Natural killer cell (primary cell): ENCODE measurements at regions not wholly inside any gene's neighbourhood (a gene's known extent, or its start where the extent isn't known, plus 50 kb on each side); places are given as distances from the start of the nearest gene placed in this dataset.
"Not testable (repeated sequence)": the region's sequence is repeated elsewhere in the genome, so short reads cannot be mapped to it uniquely, and the experiment has no call there.

ENCODE experiments used
- ATAC-seq, 3 donors: fragments of 150-1000 bp in 2 of 3; fragments of 200-7000 bp in 1 of 3; cut with Tn5 transposase; 1 replicate in 1 of 3; 2 replicates in 2 of 3; pipeline ENCODE4 v1.10.0; 2021; ENCODE audit warnings: mild to moderate bottlenecking in 2 of 3, moderate library complexity in 2 of 3
- DNase-seq, 2 donors: peaks; one replicate each; pipeline versions ENCODE4 v3.0.0 to v3.0.0-alpha.2; 2013 to 2021; ENCODE audit warnings: mixed read lengths in 1 of 2
- H3K27ac ChIP-seq: one replicate; pipeline ENCODE4 v1.5.1; 2013; ENCODE audit warnings: mild to moderate bottlenecking, low read length
- H3K27me3 ChIP-seq: one replicate; pipeline ENCODE4 v1.6.1; 2013; ENCODE audit warnings: low read length; ENCODE audit not compliant: control insufficient read depth, insufficient read depth
- H3K36me3 ChIP-seq: one replicate; pipeline ENCODE4 v1.6.1; 2013; ENCODE audit warnings: low read length; ENCODE audit not compliant: control insufficient read depth, insufficient read depth
- H3K4me1 ChIP-seq: one replicate; pipeline ENCODE4 v1.6.1; 2013; ENCODE audit warnings: low read length; ENCODE audit not compliant: control insufficient read depth, insufficient read depth
- H3K4me3 ChIP-seq: one replicate; pipeline ENCODE4 v1.5.1; 2013; ENCODE audit warnings: low read length
- H3K9me3 ChIP-seq: one replicate; pipeline ENCODE4 v1.6.1; 2013; ENCODE audit warnings: low read length; ENCODE audit not compliant: control insufficient read depth, insufficient read depth
- H3K27ac Mint-ChIP-seq, 2 donors: one replicate each; pipeline ENCODE4 v1.8.0; 2022; ENCODE audit warnings: mild to moderate bottlenecking in 2 of 2, mixed read lengths in 2 of 2, moderate library complexity in 1 of 2
- H3K27me3 Mint-ChIP-seq, 2 donors: one replicate each; pipeline ENCODE4 v1.8.0; 2022; ENCODE audit warnings: low read depth in 2 of 2, mixed read lengths in 2 of 2
- H3K36me3 Mint-ChIP-seq: one replicate; pipeline ENCODE4 v1.8.0; 2022; ENCODE audit warnings: mixed read lengths
- H3K4me1 Mint-ChIP-seq, 2 donors: one replicate each; pipeline ENCODE4 v1.8.0; 2022; ENCODE audit warnings: mixed read lengths in 2 of 2
- H3K4me3 Mint-ChIP-seq: one replicate; pipeline ENCODE4 v1.8.0; 2022; ENCODE audit warnings: mild to moderate bottlenecking, moderate library complexity, mixed read lengths
- H3K9me3 Mint-ChIP-seq, 2 donors: one replicate each; pipeline ENCODE4 v1.8.0; 2022; ENCODE audit warnings: mixed read lengths in 2 of 2
- WGBS: methylation state at CpG from one replicate; pipeline ENCODE4 v1.1.7; 2013; ENCODE audit warnings: missing lambda C conversion rate; ENCODE audit not compliant: insufficient coverage; 5-methylcytosine and 5-hydroxymethylcytosine counted together
- intact Hi-C: fragments of 100-400 bp; cut with micrococcal nuclease; formaldehyde crosslinking; loops from one replicate; pipeline ENCODE4 v1.14.2; 2022
- TF ChIP-seq, protein P1 (sequence below): fragments of 200-600 bp; IDR thresholded peaks from one replicate; pipeline ENCODE4 v1.8.0; 2022; ENCODE audit warnings: antibody characterized with exemption

DNA sequence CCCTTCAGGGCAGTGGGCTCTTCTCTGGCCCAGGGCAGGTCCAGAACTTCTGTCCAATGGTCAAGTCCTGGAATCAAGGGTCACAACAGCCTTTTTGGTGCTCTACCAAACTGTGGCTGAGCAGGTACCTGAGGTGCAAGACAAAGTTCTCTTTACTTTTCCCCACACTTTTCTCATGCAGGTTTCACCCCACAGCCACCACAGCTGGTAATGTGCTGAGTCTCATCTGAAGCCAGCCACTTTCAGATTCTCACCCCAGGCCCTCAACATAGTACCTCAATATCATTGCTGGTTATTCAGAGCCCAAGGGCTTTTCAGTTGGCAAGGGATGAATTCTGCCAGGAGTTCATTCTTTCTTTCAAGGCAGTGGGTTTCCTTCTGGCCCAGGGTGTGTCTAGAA is 426.0 kb downstream of the TECRL start:
- peaks cover 12% of the 10 kb centered on the region for H3K9me3 ChIP-seq
- DNase-seq (no peak), ATAC-seq (no peak)
- no peak overlapping the region for H3K27ac Mint-ChIP-seq
- H3K27ac ChIP-seq: no peak overlapping the region
- no peaks in the 10 kb centered on the region for H3K36me3 ChIP-seq
- intact Hi-C loops: no loop called here
- TF ChIP-seq, protein P1, sequence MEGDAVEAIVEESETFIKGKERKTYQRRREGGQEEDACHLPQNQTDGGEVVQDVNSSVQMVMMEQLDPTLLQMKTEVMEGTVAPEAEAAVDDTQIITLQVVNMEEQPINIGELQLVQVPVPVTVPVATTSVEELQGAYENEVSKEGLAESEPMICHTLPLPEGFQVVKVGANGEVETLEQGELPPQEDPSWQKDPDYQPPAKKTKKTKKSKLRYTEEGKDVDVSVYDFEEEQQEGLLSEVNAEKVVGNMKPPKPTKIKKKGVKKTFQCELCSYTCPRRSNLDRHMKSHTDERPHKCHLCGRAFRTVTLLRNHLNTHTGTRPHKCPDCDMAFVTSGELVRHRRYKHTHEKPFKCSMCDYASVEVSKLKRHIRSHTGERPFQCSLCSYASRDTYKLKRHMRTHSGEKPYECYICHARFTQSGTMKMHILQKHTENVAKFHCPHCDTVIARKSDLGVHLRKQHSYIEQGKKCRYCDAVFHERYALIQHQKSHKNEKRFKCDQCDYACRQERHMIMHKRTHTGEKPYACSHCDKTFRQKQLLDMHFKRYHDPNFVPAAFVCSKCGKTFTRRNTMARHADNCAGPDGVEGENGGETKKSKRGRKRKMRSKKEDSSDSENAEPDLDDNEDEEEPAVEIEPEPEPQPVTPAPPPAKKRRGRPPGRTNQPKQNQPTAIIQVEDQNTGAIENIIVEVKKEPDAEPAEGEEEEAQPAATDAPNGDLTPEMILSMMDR: no peak
- H3K27me3 Mint-ChIP-seq: no peaks in the 10 kb centered on the region
- no peaks in the 10 kb centered on the region for H3K4me1 Mint-ChIP-seq
- no peaks in the 10 kb centered on the region for H3K27me3 ChIP-seq
- H3K4me3 ChIP-seq: no peak overlapping the region
- H3K4me1 ChIP-seq: no peaks in the 10 kb centered on the region
- H3K36me3 Mint-ChIP-seq: peaks cover 23% of the 10 kb centered on the region
- no peak overlapping the region for H3K4me3 Mint-ChIP-seq
- H3K9me3 Mint-ChIP-seq: peaks cover 19 to 27% of the 10 kb centered on the region in 2 donors

DNA sequence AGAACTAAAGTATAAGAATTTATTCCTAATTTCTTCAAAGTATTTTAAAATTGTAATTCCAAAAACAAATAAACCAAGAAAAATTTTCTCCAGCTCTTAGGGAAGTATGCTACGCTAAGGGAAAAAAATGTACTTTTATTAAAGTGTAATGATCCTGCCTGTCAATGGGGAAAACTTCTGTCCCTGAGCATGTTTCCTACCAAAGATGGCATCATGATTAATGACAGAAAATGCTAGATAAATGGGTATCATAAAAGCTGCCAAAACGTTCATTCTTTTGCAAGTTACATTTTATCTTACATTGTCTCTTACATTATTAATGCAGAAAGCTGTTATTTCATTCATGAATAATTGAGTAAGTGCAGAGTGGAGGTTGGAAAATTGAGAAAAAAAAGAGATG is 443.4 kb downstream of the TECRL start:
- Mint-ChIP-seq H3K4me1 (no peaks in the 10 kb centered on the region), H3K4me3 (no peak overlapping the region), H3K27me3 (no peaks in the 10 kb centered on the region), H3K36me3 (no peaks in the 10 kb centered on the region), H3K27ac (no peak overlapping the region), H3K9me3 (peaks cover 7 to 13% of the 10 kb centered on the region in 2 donors)
- intact Hi-C loops: no loop called here
- H3K36me3 ChIP-seq: no peaks in the 10 kb centered on the region
- ATAC-seq (no peak), DNase-seq (no peak)
- H3K4me3 ChIP-seq: no peak overlapping the region
- no peaks in the 10 kb centered on the region for H3K4me1 ChIP-seq
- WGBS: 36% methylated on average over 1 of the region's 2 CpGs
- TF ChIP-seq, protein P1: no peak
- no peaks in the 10 kb centered on the region for H3K27me3 ChIP-seq
- peaks cover 2% of the 10 kb centered on the region for H3K9me3 ChIP-seq
- H3K27ac ChIP-seq: no peak overlapping the region

DNA sequence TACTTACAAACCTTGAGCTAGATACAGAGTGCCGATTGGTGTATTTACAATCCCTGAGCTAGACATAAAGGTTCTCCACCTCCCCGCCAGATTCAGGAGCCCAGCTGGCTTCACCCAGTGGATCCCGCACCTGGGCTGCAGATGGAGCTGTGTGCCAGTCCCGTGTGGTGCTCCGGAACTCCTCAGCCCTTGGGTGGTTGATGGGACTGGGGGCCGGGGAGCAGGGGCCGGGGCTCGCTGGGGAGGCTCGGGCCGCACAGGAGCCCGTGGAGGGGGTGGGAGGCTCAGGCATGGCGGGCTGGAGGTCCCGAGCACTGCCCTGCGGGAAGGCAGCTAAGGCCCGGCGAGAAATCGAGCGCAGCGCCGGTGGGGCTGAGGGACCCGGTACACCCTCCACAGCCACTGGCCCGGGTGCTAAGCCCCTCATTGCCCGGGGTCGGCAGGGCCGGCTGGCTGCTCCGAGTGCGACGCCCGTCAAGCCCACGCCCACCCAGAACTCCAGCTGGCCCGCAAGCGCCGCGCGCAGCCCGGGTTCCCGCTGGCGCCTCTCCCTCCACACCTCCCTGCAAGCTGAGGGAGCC is 466.5 kb downstream of the TECRL start:
- H3K4me1 Mint-ChIP-seq, H3K27me3 ChIP-seq, H3K27me3 Mint-ChIP-seq, intact Hi-C loops, H3K36me3 ChIP-seq, H3K9me3 ChIP-seq, H3K4me3 ChIP-seq, H3K27ac ChIP-seq, H3K36me3 Mint-ChIP-seq, H3K4me3 Mint-ChIP-seq, DNase-seq, ATAC-seq, H3K4me1 ChIP-seq, H3K27ac Mint-ChIP-seq: not testable (repeated sequence)
- peaks cover 7 to 18% of the 10 kb centered on the region in 2 donors for H3K9me3 Mint-ChIP-seq
- WGBS: 92% methylated on average over 38 of the region's 38 CpGs

DNA sequence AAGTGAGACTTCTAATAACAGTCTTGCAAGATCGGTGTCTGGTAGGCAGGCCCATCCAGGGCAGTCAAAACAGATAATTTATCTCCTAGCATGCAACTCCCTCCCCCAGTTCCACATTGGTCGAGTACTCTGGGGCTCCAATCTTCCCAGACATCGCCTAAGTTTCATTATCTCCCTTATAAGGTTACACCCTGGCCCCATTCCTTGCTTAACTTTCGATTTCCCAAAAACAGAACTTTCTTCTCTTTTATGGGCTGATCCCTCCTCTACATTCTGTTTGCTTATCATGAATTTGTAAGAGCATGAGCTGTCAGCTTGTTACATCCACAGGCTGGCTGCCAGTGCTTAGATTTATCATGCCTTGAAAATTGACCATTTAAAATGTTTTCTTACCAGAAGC is 471.3 kb downstream of the TECRL start:
- intact Hi-C loops: no loop called here
- peaks cover 3% of the 10 kb centered on the region for H3K9me3 ChIP-seq
- ATAC-seq (no peak), DNase-seq (no peak)
- H3K27ac ChIP-seq: no peak overlapping the region
- H3K9me3 Mint-ChIP-seq: peaks cover 10 to 15% of the 10 kb centered on the region in 2 donors
- TF ChIP-seq, protein P1: no peak
- H3K4me1 ChIP-seq: no peaks in the 10 kb centered on the region
- no peaks in the 10 kb centered on the region for H3K27me3 ChIP-seq
- H3K27me3 Mint-ChIP-seq: no peaks in the 10 kb centered on the region
- no peaks in the 10 kb centered on the region for H3K4me1 Mint-ChIP-seq
- no peak overlapping the region for H3K27ac Mint-ChIP-seq
- H3K36me3 ChIP-seq: no peaks in the 10 kb centered on the region
- WGBS: 61% methylated on average over 4 of the region's 4 CpGs
- no peak overlapping the region for H3K4me3 ChIP-seq
- peaks cover 1% of the 10 kb centered on the region for H3K36me3 Mint-ChIP-seq
- H3K4me3 Mint-ChIP-seq: no peak overlapping the region
